Middle frontal gyrus (tissue), 1 donor: ENCODE measurements at regions not wholly inside any gene's neighbourhood (a gene's known extent, or its start where the extent isn't known, plus 50 kb on each side); places are given as distances from the start of the nearest gene placed in this dataset.
"Not testable (repeated sequence)": the region's sequence is repeated elsewhere in the genome, so short reads cannot be mapped to it uniquely, and the experiment has no call there.

Experiments
- DNase-seq: peaks from one replicate; pipeline ENCODE4 v3.0.0-alpha.2; 2015; ENCODE audit warnings: low spot score; ENCODE audit errors: extremely low spot score

GRCh38 chr16:63447121-63447520, 1410.9 kb upstream of the CDH8 start:
- no peak for DNase-seq

- DNase-seq = no peak
Measured at GRCh38 chr16:63442246-63442645, 1406.0 kb upstream of the CDH8 start.

GRCh38 chr16:63426275-63426870, 1390.1 kb upstream of the CDH8 start:
- no peak for DNase-seq

GRCh38 chr16:63422715-63423114, 1386.5 kb upstream of the CDH8 start:
- no peak for DNase-seq

GRCh38 chr16:63416712-63417111, 1380.5 kb upstream of the CDH8 start:
- DNase-seq = no peak

- DNase-seq = no peak
Measured at GRCh38 chr16:63415014-63415413, 1378.8 kb upstream of the CDH8 start.

- no peak for DNase-seq
Measured at GRCh38 chr16:63410594-63410993, 1374.4 kb upstream of the CDH8 start.

GRCh38 chr16:63403792-63404191, 1367.6 kb upstream of the CDH8 start:
- DNase-seq = no peak

- not testable (repeated sequence) for DNase-seq
Measured at GRCh38 chr16:63388277-63388676, 1352.0 kb upstream of the CDH8 start.

- DNase-seq = no peak
Measured at GRCh38 chr16:63385714-63386432, 1349.6 kb upstream of the CDH8 start.

- DNase-seq = no peak
Measured at GRCh38 chr16:63373744-63374143, 1337.5 kb upstream of the CDH8 start.

GRCh38 chr16:63372815-63373214, 1336.6 kb upstream of the CDH8 start:
- DNase-seq = no peak

- no peak for DNase-seq
Measured at GRCh38 chr16:63372283-63372682, 1336.0 kb upstream of the CDH8 start.

- DNase-seq = no peak
Measured at GRCh38 chr16:63365649-63366304, 1329.5 kb upstream of the CDH8 start.

GRCh38 chr16:63363738-63364137, 1327.5 kb upstream of the CDH8 start:
- no peak for DNase-seq

- DNase-seq = peak; percentile 13
Measured at GRCh38 chr16:63361032-63361624, 1324.9 kb upstream of the CDH8 start.

- DNase-seq = no peak
Measured at GRCh38 chr16:63349961-63350360, 1313.7 kb upstream of the CDH8 start.

- no peak for DNase-seq
Measured at GRCh38 chr16:63346000-63346399, 1309.8 kb upstream of the CDH8 start.

- DNase-seq = no peak
Measured at GRCh38 chr16:63337264-63337663, 1301.0 kb upstream of the CDH8 start.

GRCh38 chr16:63331111-63331510, 1294.9 kb upstream of the CDH8 start:
- no peak for DNase-seq

- DNase-seq = no peak
Measured at GRCh38 chr16:63326736-63327339, 1290.6 kb upstream of the CDH8 start.
